Peyer's patch (tissue), 4 donors: ENCODE measurements at regions not wholly inside any gene's neighbourhood (a gene's known extent, or its start where the extent isn't known, plus 50 kb on each side); places are given as distances from the start of the nearest gene placed in this dataset.

Experiments
- POLR2A ChIP-seq, 2 donors: fragments of 450-650 bp; IDR thresholded peaks; one replicate each; pipeline ENCODE4 v1.5.1; 2017; ENCODE audit warnings: antibody characterized with exemption in 2 of 2, mild to moderate bottlenecking in 2 of 2, moderate library complexity in 2 of 2
- TF ChIP-seq, protein P1 (sequence below), 6 experiments: fragments of 450-650 bp in 4 of 6; fragments of 200-600 bp in 2 of 6; sonication (generic) in 1 of 6; IDR thresholded peaks; one replicate each; pipeline ENCODE4 v1.5.1; 2017 to 2019; ENCODE audit warnings: antibody characterized with exemption in 6 of 6, mild to moderate bottlenecking in 3 of 6, moderate library complexity in 1 of 6

DNA sequence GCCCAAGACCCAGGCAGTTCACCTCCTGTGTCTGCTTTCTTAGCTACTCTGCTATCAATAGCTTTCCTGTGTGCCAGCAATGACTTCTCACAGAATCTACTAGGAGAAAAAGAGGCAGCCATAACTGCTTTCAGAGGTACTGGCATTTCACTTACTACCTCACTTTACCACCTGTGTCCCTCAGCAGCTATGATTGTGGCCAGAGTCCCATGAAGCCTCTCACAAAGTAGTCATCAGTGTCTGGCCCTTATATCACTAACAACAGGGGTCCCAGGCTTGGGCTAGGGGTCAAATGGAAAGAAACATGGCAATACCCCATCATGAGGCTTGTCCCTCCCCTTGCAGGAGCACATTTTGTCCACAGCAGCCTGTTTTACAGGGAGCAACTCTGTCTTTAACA is 62.7 kb upstream of the EPS8L3 start:
- TF ChIP-seq, protein P1, sequence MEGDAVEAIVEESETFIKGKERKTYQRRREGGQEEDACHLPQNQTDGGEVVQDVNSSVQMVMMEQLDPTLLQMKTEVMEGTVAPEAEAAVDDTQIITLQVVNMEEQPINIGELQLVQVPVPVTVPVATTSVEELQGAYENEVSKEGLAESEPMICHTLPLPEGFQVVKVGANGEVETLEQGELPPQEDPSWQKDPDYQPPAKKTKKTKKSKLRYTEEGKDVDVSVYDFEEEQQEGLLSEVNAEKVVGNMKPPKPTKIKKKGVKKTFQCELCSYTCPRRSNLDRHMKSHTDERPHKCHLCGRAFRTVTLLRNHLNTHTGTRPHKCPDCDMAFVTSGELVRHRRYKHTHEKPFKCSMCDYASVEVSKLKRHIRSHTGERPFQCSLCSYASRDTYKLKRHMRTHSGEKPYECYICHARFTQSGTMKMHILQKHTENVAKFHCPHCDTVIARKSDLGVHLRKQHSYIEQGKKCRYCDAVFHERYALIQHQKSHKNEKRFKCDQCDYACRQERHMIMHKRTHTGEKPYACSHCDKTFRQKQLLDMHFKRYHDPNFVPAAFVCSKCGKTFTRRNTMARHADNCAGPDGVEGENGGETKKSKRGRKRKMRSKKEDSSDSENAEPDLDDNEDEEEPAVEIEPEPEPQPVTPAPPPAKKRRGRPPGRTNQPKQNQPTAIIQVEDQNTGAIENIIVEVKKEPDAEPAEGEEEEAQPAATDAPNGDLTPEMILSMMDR (IDR thresholded peaks at IDR 0.05), result no peak
- TF ChIP-seq POLR2A (IDR thresholded peaks at IDR 0.05), result no peak
